GM21717 (cell line): ENCODE measurements at regions not wholly inside any gene's neighbourhood (a gene's known extent, or its start where the extent isn't known, plus 50 kb on each side); places are given as distances from the start of the nearest gene placed in this dataset.

ENCODE experiments used
- ATAC-seq: cut with Tn5 transposase; IDR thresholded peaks from one replicate; pipeline ENCODE4 v1.9.1; 2021; ENCODE audit warnings: mild to moderate bottlenecking, moderate library complexity; ENCODE audit not compliant: unreplicated experiment

DNA sequence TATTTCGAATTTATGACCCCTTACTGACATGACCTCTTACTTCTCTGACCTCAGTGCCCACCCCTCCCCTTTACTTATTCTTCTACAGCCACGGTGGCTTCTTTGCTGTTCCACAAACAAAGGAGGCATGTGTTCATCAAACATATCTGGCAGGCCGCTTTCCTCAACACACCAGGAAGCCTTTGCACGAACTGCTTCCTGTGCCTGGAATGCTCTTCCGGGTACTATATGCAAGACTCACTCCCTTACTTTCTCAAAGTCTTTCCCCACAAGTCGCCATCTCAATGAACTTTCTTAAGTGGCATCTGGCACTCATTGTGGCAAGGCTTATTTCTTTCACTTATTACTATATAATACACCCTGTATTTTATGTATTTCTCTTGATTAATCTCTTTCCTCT lies 351.5 kb upstream of the DDX53 start:
- ATAC-seq: no peak

DNA sequence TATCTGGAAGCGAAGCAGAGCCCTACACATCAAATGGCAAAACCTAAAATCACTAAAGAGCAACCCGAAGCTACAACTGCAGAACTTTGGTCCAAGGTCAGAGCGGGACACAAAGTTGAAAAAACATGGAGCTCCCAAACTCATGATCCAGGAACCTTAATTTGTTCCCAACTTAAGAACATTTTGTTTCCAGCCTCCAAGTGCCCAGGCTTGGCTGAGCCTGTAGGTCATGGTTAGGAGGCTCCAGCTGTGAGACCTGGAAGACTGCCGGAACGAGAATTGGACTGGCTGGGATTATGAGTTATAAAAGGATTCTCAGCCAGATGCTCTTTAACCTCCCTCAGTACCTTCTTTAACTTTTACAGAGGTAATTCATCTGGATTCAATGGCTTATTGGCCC lies 349.1 kb upstream of the DDX53 start:
- no peak for ATAC-seq

GRCh38 chrX:22652596-22652995 lies 347.2 kb upstream of the DDX53 start:
- ATAC-seq: no peak

DNA sequence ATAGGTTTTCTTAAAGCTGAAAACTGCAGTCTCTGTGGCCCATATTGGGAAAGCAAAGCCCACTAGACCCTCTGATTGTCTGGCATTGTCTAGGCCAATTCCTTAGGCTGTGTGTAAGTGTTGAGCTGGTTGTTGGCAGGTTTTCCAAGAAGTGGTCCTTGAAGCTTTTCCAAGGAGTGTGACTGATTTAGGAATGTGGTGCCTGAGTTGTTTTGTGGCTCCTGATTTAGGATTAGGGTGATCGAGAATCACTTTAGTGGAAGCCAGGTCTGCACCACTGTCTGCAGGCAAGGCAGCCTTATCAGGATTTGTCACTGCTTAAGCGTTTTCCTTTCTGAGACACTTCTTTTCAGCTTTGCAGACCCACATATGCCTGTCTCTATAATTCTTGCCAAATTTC lies 339.0 kb upstream of the DDX53 start:
- ATAC-seq: no peak

DNA sequence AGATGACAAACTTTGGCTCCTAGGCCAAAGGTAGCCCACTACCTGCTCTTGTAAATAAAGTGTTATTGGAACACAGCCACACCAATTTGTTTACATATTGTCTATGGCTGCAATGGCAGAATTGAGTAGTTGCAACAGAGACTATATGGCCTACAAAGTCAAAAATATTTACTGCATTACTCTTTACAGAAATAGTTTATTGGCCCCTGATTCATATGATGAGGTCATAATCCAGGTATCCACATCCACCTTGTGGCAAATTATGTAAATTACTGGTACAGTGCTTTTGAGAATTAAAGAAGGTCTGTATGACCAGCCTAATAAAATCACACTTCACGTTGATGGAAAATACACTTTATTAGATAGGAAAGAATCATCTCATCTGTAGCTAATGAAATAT lies 337.0 kb upstream of the DDX53 start:
- no peak for ATAC-seq

GRCh38 chrX:22664826-22665225 lies 334.9 kb upstream of the DDX53 start:
- no peak for ATAC-seq

DNA sequence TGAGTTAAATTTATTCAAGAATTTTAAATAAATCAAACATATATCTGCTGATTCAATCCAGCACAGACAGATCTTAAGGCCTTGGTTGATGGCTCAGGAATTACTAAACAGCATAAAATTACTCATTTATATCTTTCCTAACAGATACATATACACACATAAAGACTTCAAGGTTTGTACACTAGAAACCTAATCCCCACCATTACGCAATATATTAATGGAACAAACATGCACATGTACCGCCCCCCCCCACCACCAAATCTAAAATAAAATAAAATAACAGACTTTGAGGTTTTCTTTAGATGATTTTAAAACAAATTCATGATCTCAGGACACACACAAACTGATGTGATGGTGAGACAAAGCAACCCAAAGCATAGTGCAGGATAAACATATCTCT lies 333.9 kb upstream of the DDX53 start:
- ATAC-seq: no peak

DNA sequence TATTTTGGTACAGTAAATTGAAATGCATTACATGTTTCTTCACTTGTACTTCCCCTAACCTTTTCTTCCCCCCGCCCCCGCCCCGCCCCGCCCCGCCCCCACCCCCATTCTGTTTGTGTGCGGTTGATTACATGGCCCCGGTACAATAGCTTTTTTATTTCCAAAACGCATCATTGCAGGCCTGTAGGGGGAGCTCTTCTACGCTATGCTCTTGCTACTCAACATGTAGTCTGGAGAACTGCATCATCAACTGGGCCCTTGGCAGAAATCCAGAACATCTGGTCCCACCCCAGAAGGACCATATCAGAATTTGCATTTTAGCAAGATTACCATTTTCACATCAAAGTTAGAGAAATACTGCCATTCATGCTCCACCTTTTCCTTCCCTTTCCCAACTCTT lies 333.3 kb upstream of the DDX53 start:
- ATAC-seq: no peak

GRCh38 chrX:22674932-22675331 lies 324.8 kb upstream of the DDX53 start:
- no peak for ATAC-seq

DNA sequence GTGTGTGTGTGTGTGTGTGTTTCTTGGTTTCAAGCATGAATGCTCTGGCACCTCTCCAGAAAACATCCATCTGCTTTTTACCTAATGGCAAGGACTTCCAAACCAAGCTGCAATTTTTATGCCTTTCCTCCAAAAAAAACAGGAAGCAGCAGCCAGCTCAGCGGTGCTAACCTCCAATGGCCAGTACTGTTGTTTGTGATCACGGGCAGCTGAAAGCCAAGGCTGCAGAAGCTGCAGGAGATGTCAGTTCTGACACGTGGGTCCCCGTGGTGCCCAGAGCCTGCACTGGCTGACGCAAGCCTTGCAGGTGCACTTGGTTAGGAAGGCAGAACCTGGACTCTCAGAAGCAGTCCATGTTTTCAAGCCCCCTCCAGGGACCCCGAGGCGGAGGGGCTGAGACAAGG lies 313.6 kb upstream of the DDX53 start:
- ATAC-seq: no peak

GRCh38 chrX:22689290-22689689 lies 310.5 kb upstream of the DDX53 start:
- no peak for ATAC-seq

DNA sequence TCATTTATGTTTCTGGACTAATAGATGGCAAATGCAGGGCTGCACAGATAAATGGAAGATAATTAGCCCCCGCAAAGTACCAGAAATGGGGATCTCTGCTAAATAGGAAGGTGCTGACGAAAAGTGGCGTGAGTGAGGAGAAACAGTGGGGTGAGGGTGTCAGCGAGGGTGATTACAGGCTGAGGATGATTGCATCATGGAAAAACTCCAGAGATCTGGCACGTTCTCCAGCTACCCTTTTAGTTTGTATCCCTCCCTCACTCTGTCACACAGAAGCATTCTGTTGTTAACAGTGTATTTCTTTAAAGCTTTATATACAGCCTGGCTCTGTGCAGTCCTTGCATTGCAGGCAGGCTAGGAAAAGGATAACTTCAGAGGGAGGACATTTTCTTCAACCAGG lies 309.6 kb upstream of the DDX53 start:
- no peak for ATAC-seq

DNA sequence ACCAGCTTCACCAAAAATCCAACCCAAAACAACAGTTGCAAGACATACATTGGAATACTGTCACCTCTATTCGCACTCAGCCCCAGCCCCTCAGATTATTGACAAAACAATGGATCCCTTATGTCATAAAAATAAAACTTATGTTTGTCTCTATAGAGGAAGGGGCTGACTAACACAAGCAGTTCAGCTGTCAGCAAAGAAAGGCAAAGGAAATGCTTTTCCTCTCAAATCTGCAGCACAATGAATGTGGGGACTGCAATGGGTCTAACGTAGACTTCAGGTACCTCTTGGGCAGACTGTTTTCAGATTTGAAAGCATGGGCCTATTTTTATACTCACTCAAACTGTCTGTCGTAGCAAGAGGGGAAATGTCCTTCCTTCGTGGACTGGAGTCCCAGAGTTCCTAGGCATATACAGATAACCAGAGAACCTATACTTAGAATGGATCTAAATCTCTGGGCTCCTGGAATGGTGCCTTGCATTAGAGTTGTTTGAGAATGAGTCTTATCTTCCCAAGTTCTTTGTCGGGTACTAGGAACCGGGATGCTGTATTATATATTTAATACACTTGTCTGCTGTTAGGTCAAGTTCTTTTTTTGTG lies 307.7 kb upstream of the DDX53 start:
- no peak for ATAC-seq

- no peak for ATAC-seq
These were observed 301.6 kb upstream of the DDX53 start for GRCh38 chrX:22698151-22698550.

DNA sequence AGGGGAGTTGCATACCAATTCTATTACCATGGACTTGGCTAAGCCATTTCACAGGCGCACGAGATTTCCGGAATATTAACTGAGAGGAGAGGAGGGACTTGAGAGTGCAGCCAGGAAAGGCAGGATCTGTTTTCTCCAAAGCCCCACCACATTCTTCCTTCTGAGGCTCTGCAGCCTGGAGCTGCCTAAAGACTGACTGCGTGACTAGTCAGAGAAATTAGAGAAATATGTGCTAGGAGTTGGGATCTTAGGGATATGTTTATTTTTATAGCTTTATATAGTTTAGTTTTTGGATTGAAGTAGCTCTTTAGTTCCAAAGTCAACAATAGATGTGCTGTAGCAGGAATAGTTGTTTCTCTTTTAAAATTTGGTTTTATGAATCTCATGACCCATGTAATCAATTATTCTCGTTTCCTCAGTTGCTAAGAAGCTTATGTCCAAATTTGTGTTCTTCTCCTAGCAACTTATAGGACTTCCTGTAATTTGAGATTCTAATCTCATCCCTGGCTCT lies 300.1 kb upstream of the DDX53 start:
- ATAC-seq: no peak

- no peak for ATAC-seq
These were observed 286.8 kb upstream of the DDX53 start for GRCh38 chrX:22712942-22713341.

GRCh38 chrX:22730542-22730941 lies 269.2 kb upstream of the DDX53 start:
- no peak for ATAC-seq

DNA sequence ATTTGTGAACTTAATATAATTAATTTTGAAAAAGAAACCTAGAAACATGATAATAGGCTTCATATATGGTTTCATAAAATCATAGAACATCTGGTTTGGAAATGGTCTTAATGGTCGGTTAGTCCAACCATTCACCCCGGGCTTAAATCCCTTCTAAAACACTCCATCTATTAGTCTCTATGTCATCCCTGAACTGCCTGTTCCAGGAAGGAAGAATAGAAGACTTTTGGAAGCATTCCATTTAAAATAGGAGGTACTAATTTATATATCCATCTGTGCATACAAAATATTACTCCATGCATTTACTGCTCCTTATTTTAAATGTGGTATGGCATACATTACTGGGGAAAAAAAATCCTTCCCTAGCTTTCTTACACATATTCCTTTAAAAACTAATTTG lies 262.2 kb upstream of the DDX53 start:
- no peak for ATAC-seq

- ATAC-seq: no peak
These were observed 260.5 kb upstream of the DDX53 start for GRCh38 chrX:22739276-22739675.

GRCh38 chrX:22740836-22741235 lies 258.9 kb upstream of the DDX53 start:
- ATAC-seq: no peak

- no peak for ATAC-seq
These were observed 257.6 kb upstream of the DDX53 start for GRCh38 chrX:22742174-22742573.

DNA sequence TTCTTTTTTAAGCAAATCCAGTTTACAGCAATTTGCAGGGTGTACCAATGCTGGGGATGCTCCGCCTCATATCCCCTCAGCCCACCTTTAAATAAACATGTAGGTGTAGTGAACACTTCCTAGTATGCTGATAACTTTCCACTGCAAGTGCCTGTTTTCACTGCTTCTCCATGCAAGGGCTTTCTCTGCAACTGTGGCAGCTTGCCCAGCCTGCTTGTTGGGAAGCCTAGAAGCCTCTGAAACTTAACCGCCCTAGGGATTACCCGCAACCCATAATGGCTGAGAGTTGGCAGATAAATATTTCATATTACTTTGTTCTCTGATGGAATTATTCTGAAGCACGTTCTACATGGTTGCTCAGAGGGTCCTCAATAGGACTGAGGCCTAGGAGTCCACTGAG lies 253.7 kb upstream of the DDX53 start:
- no peak for ATAC-seq
